ENCODE measurements at regions not wholly inside any gene's neighbourhood (a gene's known extent, or its start where the extent isn't known, plus 50 kb on each side); places are given as distances from the start of the nearest gene placed in this dataset.

GRCh38 chr3:124597273-124597672 is 133.0 kb upstream of the UMPS start:
- no TSS peak for BruUV-seq (replicated peaks)
- peaks cover 36% of the 10 kb centered on the region for H3K4me1 ChIP-seq (replicated peaks; ENCODE audit: insufficient read depth)
- no peak for DNase-seq
- H3K9me3 ChIP-seq (ENCODE audit: insufficient read depth, low read depth): no peaks in the 10 kb centered on the region
- intact Hi-C loops (cut with micrococcal nuclease; ENCODE audit: unreplicated experiment): no loop called here
- no peaks in the 10 kb centered on the region for H3K36me3 ChIP-seq (ENCODE audit: low read depth)
- peaks cover 29% of the 10 kb centered on the region for H3F3A ChIP-seq (ENCODE audit: insufficient read depth, low read depth)
- H2AFZ ChIP-seq: no peak overlapping the region
- H3K79me2 ChIP-seq (ENCODE audit: low read depth): no peaks in the 10 kb centered on the region
- TF ChIP-seq CTCF (conservative IDR thresholded peaks at IDR 0.05) (no peak), EZH2 (IDR thresholded peaks at IDR 0.05; ENCODE audit: low read depth) (no peak)
- H3K27me3 ChIP-seq (ENCODE audit: insufficient read depth, low read depth): no peaks in the 10 kb centered on the region
- no peak overlapping the region for H3K4me3 ChIP-seq
- CTCF ChIA-PET: interaction anchor here (0.6 kb wide), 2 partner anchors 85 to 792 kb away, joined by 3 to 25 read pairs; no protein-coding TSS in a partner anchor
- POLR2A ChIA-PET (ENCODE audit: unreplicated experiment): no interaction called here
- no peak overlapping the region for H3K4me2 ChIP-seq
- no peaks in the 10 kb centered on the region for H4K20me1 ChIP-seq (ENCODE audit: insufficient read depth)
- H3K9me2 ChIP-seq (ENCODE audit: insufficient read depth): no peaks in the 10 kb centered on the region
- no peak overlapping the region for H3K27ac ChIP-seq

- no peaks in the 10 kb centered on the region for H3K9me3 ChIP-seq (ENCODE audit: insufficient read depth, low read depth)
- no TSS peak for BruUV-seq (replicated peaks)
- TF ChIP-seq CTCF (conservative IDR thresholded peaks at IDR 0.05): no peak
- TF ChIP-seq EZH2 (IDR thresholded peaks at IDR 0.05; ENCODE audit: low read depth): no peak
- no peaks in the 10 kb centered on the region for H3K36me3 ChIP-seq (ENCODE audit: low read depth)
- no peaks in the 10 kb centered on the region for H3K9me2 ChIP-seq (ENCODE audit: insufficient read depth)
- DNase-seq: no peak
- H3K4me3 ChIP-seq: no peak overlapping the region
- no peak overlapping the region for H3K4me2 ChIP-seq
- intact Hi-C loops (cut with micrococcal nuclease; ENCODE audit: unreplicated experiment): no loop called here
- H3K27ac ChIP-seq: no peak overlapping the region
- H4K20me1 ChIP-seq (ENCODE audit: insufficient read depth): no peaks in the 10 kb centered on the region
- H3F3A ChIP-seq (ENCODE audit: insufficient read depth, low read depth): peaks cover 23% of the 10 kb centered on the region
- ChIA-PET POLR2A (ENCODE audit: unreplicated experiment) (no interaction called here), CTCF (no interaction called here)
- no peak overlapping the region for H2AFZ ChIP-seq
- H3K79me2 ChIP-seq (ENCODE audit: low read depth): no peaks in the 10 kb centered on the region
- peaks cover 31% of the 10 kb centered on the region for H3K4me1 ChIP-seq (replicated peaks; ENCODE audit: insufficient read depth)
- H3K27me3 ChIP-seq (ENCODE audit: insufficient read depth, low read depth): no peaks in the 10 kb centered on the region
Observed at GRCh38 chr3:124597979-124598378, 132.3 kb upstream of the UMPS start.

GRCh38 chr3:124599147-124599765 is 131.0 kb upstream of the UMPS start:
- POLR2A ChIA-PET (ENCODE audit: unreplicated experiment): no interaction called here
- Histone ChIP-seq H2AFZ (no peak overlapping the region), H3K79me2 (ENCODE audit: low read depth) (no peaks in the 10 kb centered on the region), H3K4me1 (replicated peaks; ENCODE audit: insufficient read depth) (peaks cover 19% of the 10 kb centered on the region), H3K9me2 (ENCODE audit: insufficient read depth) (no peaks in the 10 kb centered on the region), H3F3A (ENCODE audit: insufficient read depth, low read depth) (peaks cover 12% of the 10 kb centered on the region; the same call in 1 of the 2 replicates), H4K20me1 (ENCODE audit: insufficient read depth) (no peaks in the 10 kb centered on the region), H3K4me3 (no peak overlapping the region), H3K9me3 (ENCODE audit: insufficient read depth, low read depth) (no peaks in the 10 kb centered on the region), H3K27ac (no peak overlapping the region), H3K27me3 (ENCODE audit: insufficient read depth, low read depth) (no peaks in the 10 kb centered on the region), H3K36me3 (ENCODE audit: low read depth) (no peaks in the 10 kb centered on the region), H3K4me2 (0 out of 2 replicates have a peak overlapping the region, but pooled peaks have one; percentile 47)
- TF ChIP-seq EZH2 (IDR thresholded peaks at IDR 0.05; ENCODE audit: low read depth) (no peak), CTCF (conservative IDR thresholded peaks at IDR 0.05) (no peak)
- no peak for DNase-seq
- no TSS peak for BruUV-seq (replicated peaks)
- CTCF ChIA-PET: no interaction called here
- intact Hi-C loops (cut with micrococcal nuclease; ENCODE audit: unreplicated experiment): no loop called here
